Inflammatory macrophage treated with lipopolysaccharide for 4 hours (primary cell): ENCODE measurements at regions not wholly inside any gene's neighbourhood (a gene's known extent, or its start where the extent isn't known, plus 50 kb on each side); places are given as distances from the start of the nearest gene placed in this dataset.
"Not testable (repeated sequence)": the region's sequence is repeated elsewhere in the genome, so short reads cannot be mapped to it uniquely, and the experiment has no call there.

Source experiments
- DNase-seq: peaks from one replicate; pipeline ENCODE4 v3.0.0-alpha.2; 2020

DNA sequence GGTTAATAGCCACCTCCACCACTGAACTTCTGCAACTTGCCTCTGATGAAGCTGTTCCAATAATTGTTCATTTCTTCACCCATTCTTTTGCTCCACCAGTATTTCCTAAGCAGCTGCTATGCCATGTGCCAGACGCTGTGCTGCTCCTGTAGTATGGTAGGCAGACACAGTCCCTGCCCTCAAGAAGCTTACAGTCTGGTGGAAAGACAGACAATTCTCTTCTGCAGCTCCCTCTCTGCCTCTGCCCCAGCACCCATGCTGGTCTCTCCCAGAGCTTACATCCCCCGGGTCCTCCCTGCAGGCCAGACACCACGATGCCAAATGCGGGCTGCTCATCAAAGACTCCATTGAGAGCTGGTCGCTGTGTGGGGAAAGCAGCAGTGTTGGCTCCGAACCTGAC lies 111.6 kb upstream of the ESRRB start:
- no peak for DNase-seq

DNA sequence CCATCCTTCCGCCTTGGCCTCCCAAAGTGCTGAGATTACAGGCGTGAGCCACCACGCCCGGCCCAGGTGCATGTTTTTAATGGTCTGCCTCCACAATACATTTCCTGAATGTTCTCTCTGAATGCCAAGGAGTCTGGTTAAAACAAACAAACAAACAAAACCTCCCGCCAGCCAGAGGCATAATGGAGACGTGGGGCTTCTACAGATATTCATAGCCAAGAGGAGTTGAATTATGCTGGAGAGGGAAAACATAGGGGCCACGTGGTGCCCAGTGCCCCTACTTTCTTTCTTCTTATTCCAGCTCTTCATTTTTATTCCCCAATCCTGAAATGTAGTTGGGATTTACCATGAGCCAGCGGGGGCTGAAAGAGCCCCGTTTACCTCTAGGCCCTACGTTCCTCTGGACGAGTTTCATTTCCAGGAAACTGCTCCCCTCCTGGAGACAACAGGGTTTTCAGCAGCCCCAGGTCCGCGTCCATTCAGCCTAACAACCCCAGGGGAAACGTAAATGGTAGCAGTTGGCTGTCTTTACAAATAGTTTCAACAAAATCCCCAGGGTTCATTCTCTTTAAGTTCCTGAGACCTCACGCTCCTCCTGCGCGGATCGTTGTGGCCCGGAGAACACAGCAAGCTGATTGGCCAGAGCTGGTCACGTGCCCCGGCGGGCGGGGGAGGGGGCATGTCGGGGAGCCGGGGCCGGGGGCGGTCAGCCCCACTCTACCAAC lies 108.5 kb upstream of the ESRRB start:
- peak; percentile 10 for DNase-seq

DNA sequence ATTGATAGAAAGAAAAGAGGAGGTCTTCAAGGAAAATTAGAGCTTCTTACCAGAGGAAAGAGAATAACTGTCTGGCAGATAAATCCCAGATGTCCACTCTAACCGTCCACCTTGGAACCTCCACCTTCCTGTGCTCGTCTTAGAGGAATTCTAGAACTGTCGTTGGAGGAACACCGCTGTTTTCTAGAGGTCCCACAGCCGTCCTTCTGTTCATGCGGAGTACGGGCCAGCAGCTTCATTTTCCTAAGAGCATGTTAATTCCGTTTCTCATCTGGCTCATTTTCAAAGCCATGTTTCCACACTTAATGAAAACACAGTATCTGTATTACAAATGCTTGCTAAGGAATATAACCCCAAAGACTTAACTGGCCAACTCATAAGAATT lies 107.9 kb upstream of the ESRRB start:
- no peak for DNase-seq

DNA sequence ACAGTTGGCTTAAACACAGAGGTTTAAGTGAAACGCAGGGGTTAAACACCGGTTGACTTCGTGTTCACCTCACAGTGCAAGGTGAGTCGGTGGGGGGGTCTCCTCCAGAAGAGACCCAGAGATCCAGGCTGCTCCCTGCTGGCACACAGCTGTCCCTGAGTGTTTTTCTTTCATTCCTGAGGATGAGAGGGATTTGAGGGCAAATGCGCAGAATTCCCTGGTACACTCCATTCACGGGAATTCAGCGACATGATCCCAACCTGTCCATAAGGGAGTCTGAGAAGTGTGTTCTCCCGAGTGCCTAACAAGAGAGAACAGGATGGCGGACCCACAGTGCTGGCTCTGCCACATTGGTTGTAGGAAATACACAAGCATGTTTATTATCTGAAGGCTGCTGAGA lies 107.2 kb upstream of the ESRRB start:
- no peak for DNase-seq

DNA sequence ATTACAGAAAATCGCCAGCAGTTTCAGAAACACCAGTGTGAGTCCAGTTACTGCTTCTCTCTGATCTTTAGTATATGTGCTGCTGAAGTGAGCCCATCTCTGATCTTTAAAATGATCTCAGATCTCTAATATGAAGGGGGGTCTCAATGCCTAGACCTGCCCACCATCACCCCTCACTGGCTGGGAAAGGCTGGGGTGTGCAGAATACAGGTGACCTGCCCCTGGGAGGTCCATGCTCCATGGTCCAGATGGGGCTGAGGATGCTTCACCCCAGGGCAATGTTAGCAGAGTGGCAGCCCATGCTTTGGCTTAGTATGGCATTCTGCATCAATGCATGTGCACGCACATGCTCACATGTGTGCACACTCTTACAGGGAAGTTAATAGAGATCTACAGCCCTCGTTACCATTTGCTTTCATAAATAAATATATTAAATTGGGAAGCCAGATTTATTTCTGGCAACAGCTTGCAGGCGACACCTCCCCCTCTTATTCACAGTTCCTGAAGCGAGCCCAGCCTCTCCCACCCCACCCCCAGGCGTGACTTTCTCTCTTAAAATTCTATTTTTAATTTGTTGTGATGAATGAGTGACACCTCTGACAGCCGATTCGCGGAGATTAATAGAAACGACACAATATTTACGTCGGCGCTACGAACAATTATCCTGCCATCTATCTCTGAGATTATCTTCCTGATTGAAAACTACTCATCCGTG lies 104.7 kb upstream of the ESRRB start:
- no peak for DNase-seq

DNA sequence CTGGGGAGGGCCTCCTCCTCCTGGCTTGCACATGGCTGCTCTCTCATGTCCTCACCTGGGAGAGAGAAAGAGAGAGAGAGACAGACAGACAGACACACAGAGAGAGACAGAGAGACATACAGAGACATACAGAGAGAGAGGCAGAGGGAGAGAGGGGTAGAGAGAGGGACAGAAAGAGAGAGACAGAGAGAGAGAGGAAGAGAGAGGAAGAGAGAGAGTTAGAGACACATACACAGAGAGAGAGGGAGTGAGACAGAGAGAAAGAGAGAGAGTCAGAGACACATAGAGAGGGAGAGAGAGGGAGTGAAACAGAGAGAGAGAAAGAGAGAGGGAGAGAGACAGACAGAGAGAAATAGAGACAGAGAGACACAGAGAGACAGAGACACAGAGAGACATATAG lies 103.6 kb upstream of the ESRRB start:
- DNase-seq: no peak

DNA sequence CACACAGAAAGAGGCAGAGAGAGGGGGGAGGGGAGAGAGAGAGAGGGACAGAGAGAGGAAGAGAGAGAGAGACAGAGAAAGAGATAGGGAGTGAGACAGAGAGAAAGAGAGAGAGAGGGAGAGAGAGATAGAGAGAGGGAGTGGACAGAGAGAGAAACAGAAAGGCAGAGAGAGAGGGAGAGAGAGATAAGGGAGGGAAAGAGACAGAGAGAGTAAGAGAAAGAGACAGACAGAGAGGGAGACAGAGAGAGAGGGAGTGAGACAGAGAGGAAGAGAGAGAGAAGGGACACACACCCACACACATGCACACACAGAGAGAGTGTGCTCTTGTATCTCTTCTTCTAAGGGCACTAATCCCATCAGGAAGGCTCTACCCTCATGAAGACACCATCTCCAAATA lies 103.2 kb upstream of the ESRRB start:
- DNase-seq: no peak

DNA sequence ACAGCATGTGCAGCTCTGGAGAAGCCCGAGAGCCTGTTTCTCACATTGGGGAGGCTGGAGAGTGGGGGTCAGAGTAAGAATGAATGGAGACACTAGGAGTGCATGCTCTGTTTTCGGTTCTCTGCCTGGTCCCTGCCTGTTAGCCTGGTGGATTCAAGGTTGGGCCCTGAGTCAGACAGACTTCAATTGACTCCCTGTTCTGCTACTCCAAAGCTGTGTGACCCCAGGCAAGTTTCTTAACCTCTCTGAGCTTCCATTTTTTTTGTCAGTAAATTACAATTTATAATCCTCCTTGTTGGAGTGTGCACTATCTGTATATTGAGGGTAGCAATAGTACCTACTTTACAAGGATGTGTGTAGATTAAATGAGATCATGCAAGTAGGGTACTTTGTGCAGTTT lies 102.6 kb upstream of the ESRRB start:
- no peak for DNase-seq

DNA sequence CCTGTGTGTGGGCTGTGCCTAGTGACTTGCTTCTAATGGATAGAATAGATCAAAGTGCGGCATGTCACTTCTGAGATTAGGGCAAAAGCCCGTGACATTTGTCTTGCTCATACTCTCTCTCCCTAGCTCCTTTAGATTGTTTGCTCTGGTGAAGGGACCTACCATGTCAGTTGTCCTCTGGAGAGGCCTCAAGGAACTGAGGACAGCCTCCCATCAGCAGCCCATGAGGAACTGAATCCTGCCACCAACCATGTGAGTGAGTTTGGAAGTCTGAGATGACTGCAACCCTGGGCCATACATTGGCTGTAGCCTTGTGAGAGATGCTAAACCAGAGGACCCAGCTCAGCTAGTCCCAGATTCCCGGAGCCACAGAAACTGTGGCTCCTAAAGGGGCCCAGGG lies 101.6 kb upstream of the ESRRB start:
- no peak for DNase-seq

DNA sequence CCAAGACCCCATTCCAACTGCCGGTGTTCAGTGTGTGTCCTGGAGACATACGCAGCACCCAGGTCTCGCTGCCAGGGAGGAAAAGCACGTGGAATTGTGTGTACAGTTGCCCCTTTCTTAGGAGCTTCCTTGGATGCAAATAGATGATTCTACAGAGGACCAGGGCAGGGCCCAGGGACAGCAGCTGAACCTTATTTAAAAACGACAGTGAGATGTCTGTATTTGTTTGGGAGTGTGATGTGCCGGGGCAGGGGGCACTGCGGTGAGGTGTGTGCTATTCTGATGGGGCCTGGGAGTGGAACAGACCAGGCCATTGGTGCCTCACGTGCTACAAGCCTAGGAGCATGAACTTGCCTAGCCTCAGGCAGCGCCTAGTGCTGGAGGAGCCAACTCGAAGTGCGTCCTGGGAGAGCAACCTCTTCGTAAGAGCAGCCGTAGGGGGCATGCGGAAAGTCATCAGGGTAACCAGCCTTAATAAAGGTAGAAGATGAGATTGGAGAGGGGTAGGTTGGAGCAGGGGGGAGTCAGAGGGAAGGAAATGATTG lies 98.3 kb upstream of the ESRRB start:
- DNase-seq: no peak

DNA sequence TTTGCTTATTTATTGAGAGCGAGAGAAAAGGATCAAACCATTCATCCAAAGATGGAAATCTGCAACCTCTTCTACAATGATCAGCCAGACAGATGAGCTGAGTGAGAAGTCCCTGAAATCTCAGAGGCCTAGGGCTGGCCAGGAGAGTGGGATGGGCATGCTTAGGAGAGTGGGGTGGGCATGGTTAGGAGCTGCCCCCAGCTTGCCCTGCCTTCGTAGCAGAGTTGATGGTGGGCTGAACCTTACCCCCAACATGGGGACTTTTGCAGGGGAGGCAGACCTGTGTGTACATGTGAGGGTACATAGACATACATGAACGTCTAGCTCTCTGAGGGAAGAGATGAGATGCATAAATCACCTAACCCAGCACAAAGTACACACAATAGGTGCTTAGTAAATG lies 95.7 kb upstream of the ESRRB start:
- no peak for DNase-seq

DNA sequence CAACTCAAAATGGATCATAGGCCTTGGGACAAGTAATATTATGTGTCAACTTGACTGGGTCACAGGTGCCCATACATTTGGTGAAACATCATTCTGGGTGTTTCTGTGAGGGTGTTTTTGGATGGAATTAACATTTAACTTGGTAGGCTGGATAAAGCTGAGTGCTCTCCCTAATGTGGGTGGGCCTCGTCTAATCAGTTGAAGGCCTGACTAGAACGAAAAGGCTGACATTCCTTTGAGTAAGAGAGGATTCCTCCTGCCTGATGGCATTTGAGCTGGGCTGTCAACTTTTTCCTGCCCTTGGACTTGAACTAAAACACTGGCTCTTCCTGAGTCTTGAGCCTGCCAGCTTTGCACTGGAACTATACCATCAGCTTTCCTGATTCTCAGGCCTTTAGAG lies 93.4 kb upstream of the ESRRB start:
- DNase-seq: no peak

DNA sequence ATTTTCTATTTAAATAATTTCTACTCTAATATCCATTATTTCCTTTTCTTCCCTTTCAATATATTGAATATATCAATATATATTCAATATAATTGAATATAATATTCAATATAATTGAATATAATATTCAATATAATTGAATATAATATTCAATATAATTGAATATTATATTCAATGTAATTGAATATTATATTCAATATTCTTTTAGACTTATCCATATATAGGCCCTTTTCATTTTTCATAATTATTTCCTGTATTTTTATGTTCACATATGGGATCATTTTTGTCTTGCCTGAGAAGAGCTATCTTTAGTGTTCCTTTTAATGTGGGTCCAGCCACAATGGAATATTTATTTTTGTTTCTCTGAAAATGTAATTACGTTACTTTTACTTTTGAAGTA lies 88.9 kb upstream of the ESRRB start:
- DNase-seq: no peak

DNA sequence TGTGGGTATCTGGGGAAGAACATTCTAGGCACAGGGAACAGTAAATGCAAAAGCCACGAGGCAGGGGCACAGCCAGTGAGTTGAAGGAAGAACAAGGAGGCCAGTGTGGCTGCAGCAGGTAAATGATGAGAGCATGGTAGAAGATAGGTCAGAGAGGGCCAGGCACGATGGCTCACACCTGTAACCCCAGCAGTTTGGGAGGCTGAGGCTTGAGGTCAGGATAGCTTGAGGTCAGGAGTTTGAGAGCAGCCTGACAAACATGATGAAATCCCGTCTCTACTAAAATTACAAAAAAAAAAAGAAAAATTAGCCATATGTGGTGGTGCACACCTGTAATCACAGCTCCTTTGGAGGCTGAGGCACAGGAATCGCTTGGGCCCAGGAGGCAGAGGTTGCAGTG lies 86.7 kb upstream of the ESRRB start:
- DNase-seq: no peak

DNA sequence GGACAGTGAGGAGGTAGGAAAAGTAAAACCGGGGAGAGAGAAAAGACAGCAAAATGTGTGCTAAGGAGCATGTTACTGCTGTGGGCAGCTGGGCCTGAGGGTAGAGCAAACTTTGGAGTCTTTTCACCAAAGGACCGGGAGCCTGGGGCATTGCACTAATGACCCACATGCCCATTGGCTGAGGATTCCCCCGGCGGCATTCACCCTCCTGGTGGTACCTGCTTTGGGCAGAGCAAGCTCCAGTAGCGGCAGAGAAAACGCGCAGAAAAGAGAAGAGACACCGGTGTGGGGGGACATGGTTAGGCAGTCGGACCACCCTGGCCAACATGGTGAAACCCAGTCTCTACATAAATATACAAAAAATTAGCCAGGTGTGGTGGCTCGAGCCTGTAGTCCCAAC lies 83.4 kb upstream of the ESRRB start:
- DNase-seq: no peak

DNA sequence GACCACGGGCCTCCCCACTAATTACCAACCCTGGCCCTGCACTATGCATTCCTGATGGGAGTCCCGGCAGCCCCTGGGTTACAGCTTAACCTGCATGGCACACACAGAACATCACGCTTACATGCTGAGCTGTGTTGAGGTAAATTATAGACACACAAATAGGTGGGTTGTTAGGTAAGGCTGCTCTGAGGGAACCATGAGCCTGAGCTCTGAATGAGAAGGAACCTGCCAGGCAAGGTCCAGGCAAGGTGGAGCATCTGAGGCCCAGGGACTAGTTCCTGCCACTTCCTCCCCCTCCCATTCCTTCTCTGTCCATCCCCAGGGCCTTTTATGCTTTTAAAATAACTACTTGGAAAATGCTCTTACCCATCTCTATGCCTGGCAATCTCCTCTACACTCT lies 82.7 kb upstream of the ESRRB start:
- DNase-seq: no peak

DNA sequence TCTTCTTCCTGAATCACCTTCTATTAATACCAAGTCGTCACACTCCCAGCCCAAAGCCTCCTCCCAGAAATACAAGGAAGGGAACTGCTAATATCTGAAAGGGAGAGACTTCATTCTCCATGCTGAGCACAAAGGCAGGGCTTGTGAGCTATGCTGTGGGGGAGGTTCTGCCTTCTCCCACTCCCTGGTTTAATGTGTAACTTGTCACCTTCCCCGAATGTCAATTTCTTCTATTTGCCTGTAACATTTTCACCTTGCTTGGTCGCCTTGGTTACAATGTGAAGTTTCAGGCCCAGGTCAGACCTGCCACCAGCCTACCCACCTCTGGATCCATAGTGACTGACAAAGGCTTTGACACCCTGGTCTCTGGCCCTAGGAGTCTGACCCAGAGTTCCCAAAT lies 82.0 kb upstream of the ESRRB start:
- no peak for DNase-seq

DNA sequence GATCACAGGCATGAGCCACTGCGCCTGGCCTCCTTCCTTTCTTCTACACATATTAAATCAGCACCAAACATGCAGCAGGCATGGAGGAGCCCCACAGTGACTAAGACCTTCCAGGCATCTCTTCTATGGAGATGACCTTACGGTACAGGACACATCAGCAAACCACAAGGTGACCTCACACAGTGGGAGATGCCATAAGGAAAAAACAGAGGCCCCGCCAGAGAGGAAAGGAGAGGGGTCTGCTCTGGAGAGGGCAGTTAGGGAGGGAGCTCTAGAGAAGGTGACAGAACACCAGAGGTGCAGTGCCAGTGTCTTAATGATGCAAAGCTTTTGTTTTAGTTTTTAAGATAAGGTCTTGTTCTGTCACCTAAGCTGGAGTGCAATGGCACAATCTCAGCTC lies 81.1 kb upstream of the ESRRB start:
- DNase-seq: no peak

DNA sequence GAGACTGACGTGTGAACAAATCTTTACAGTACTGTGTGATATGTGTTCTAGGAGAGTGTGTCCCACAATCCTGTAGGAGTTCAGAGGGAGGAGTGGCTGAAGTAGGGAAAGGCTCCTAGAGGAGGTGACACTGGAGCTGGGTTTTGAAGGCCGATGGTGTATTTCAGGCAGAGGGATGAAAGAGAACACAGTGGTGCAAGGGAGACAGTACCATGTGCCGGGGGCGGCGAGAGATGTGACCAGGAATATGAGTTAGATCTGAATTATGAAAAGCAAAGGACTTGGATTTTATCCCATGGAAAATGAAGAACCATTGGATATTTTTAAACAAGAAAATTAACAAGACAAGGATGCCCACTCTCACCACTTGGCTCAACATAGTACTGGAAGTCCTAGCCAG lies 77.0 kb upstream of the ESRRB start:
- no peak for DNase-seq

DNA sequence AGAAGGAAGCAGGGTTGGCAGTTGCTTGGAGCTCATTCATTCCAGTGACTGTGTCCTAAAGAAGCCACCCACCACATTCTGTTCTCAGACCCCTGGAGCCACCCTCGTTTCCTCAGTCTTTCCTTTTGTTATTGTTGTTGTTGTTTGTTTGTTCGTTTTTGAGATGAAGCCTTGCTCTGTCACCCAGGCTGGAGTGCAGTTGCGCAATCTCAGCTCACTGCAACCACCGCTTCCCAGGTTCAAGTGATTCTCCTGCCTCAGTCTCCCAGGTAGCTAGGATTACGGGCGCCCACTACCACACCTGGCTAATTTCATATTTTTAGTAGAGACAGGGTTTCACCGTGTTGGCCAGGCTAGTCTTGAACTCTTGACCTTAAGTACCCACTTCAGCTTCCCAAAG lies 72.7 kb upstream of the ESRRB start:
- DNase-seq: not testable (repeated sequence)

DNA sequence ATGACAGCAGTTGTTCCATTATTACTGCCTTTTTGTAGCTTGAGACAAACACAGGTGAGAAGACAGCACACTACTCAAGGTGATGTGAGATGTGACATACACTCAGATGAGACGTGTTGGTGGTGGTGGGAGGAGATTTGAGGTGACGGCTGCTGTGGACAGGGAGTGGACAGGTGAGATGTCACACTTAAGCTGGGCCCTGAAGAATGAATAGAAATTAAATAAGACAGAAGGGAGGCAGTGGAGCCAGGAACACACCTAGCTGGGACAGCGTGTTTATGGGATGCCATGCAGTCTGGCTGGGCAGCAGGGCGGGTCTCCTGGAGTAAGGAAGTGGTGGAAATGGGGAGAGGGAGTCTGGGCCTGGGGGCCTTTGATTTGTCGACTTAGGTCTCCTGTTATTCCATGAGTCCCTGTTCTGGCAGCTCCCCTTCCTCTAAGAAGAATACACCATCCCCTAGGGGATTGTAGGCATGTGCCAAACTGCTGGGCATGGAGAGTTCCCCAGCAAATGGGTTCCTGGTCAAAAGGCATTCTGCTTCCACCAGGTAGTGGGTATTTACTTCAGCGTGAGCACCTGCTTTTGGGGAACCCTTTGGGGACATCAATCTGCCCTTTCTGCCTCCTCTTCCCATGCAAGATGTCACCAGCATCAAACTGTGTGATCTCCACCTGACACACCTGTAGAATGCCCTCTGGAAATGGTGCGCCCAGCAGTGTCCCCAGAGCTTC lies 71.2 kb upstream of the ESRRB start:
- DNase-seq: no peak

DNA sequence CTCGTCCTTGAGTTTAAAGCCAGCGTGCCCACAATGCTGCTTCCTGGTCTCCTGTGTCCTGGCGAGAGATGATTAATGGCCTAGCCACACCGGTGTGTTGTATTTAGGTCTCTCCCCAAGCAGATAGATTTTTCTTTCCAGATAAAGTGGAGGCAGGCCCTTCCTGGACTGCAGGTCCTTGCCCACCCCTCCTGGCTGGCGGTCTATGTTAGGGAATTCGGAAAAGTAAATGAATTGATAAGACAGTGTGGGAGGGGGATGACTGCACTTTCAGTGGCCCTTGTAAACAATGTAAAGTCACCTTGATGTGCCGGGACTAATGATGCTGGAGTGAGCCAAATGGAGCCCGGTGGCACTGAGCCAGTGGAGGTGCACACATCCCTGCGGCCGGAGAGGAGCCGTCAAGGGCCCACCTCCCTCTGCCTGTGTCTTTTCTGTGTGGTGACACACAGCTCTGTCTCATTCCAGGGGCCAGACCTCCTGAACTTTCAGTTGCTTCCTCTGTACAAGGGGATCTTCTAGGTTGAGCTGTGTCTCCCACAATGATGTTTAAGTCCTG lies 70.6 kb upstream of the ESRRB start:
- no peak for DNase-seq

DNA sequence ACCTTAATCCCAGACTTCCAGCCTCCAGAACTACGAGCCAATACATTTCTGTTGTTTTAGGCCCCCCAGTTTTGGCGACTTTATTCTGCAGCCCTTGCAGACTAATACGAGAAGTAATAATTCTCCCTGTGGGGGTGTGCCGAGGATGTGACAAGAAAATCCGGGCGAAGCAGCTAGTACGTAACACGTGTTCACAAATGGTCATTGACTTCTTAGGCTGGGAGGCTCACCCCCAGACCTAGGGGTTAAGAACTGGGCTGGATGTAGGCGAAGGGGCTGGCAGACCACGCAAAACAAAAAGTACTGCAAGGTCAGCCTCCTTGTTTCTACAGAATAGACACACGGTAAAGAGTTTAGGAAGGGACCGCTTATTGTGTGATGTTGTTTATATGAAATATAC lies 69.8 kb upstream of the ESRRB start:
- DNase-seq: no peak
